NCI-H446 treated with DMSO at 0.1 percent for 48 hours (cell line): ENCODE measurements at regions not wholly inside any gene's neighbourhood (a gene's known extent, or its start where the extent isn't known, plus 50 kb on each side); places are given as distances from the start of the nearest gene placed in this dataset.
"Not testable (repeated sequence)": the region's sequence is repeated elsewhere in the genome, so short reads cannot be mapped to it uniquely, and the experiment has no call there.

Experiments
- DNase-seq: peaks from one replicate; lab custom pipeline; 2025; lab: John Stamatoyannopoulos, UW

GRCh38 chr11:128031538-128032134, 555.7 kb downstream of the ETS1 start:
- not testable (repeated sequence) for DNase-seq

- no peak for DNase-seq
Observed at GRCh38 chr11:128029219-128029722, 558.1 kb downstream of the ETS1 start.

GRCh38 chr11:128026596-128026995, 560.8 kb downstream of the ETS1 start:
- no peak for DNase-seq

- DNase-seq, result no peak
Observed at GRCh38 chr11:128022761-128023160, 564.6 kb downstream of the ETS1 start.

GRCh38 chr11:128022007-128022368, 565.4 kb downstream of the ETS1 start:
- no peak for DNase-seq

GRCh38 chr11:128021349-128022006, 565.9 kb downstream of the ETS1 start:
- DNase-seq, result no peak

- no peak for DNase-seq
Observed at GRCh38 chr11:128018692-128019091, 568.7 kb downstream of the ETS1 start.

- no peak for DNase-seq
Observed at GRCh38 chr11:128005562-128005961, 581.8 kb downstream of the ETS1 start.

GRCh38 chr11:127998421-127998820, 588.9 kb downstream of the ETS1 start:
- DNase-seq, result no peak

GRCh38 chr11:127997594-127997993, 589.8 kb downstream of the ETS1 start:
- DNase-seq, result no peak

GRCh38 chr11:127996825-127997224, 590.5 kb downstream of the ETS1 start:
- DNase-seq, result no peak

GRCh38 chr11:127995921-127996320, 591.4 kb downstream of the ETS1 start:
- no peak for DNase-seq

- DNase-seq, result no peak
Observed at GRCh38 chr11:127994736-127995135, 592.6 kb downstream of the ETS1 start.

- DNase-seq, result no peak
Observed at GRCh38 chr11:127993788-127994187, 593.6 kb downstream of the ETS1 start.

GRCh38 chr11:127993281-127993680, 594.1 kb downstream of the ETS1 start:
- no peak for DNase-seq

GRCh38 chr11:127986073-127986472, 601.3 kb downstream of the ETS1 start:
- DNase-seq, result no peak

GRCh38 chr11:127972816-127973215, 614.5 kb downstream of the ETS1 start:
- no peak for DNase-seq

- DNase-seq, result no peak
Observed at GRCh38 chr11:127971448-127971847, 615.9 kb downstream of the ETS1 start.

- no peak for DNase-seq
Observed at GRCh38 chr11:127966821-127967220, 620.5 kb downstream of the ETS1 start.

GRCh38 chr11:127965939-127966668, 621.3 kb downstream of the ETS1 start:
- no peak for DNase-seq

- no peak for DNase-seq
Observed at GRCh38 chr11:127962416-127962815, 624.9 kb downstream of the ETS1 start.

- DNase-seq, result no peak
Observed at GRCh38 chr11:127950162-127950561, 637.2 kb downstream of the ETS1 start.

GRCh38 chr11:127943763-127944162, 643.6 kb downstream of the ETS1 start:
- no peak for DNase-seq
